ENCODE measurements at regions not wholly inside any gene's neighbourhood (a gene's known extent, or its start where the extent isn't known, plus 50 kb on each side); places are given as distances from the start of the nearest gene placed in this dataset.

DNA sequence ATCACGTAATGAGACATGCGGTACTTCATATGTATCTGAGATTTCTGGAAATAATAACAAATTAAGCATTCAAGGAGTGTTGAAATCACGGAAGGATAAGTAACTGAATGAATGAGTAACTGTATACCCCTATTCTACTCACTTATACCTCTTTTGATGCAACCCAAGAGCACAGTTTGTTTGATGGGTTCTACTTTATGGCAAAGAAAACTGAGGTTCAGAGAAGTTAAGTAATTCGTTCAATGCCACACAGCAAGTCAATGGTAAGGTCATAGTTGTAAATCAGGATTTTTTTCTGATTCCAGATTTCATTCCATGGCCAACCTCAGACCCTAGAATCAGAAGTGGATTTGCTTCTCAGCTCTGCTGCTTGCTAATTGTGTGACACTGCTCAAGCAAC is 544.5 kb upstream of the TBX3 start:
- Mint-ChIP-seq H3K27me3 (no peaks in the 10 kb centered on the region), H3K4me1 (no peaks in the 10 kb centered on the region), H3K4me3 (no peak overlapping the region), H3K9me3 (ENCODE audit: low read depth) (no peaks in the 10 kb centered on the region), H3K36me3 (no peaks in the 10 kb centered on the region), H3K27ac (no peak overlapping the region)
- no peak for DNase-seq
- CTCF ChIA-PET, result no interaction called here
- no peak for ATAC-seq

DNA sequence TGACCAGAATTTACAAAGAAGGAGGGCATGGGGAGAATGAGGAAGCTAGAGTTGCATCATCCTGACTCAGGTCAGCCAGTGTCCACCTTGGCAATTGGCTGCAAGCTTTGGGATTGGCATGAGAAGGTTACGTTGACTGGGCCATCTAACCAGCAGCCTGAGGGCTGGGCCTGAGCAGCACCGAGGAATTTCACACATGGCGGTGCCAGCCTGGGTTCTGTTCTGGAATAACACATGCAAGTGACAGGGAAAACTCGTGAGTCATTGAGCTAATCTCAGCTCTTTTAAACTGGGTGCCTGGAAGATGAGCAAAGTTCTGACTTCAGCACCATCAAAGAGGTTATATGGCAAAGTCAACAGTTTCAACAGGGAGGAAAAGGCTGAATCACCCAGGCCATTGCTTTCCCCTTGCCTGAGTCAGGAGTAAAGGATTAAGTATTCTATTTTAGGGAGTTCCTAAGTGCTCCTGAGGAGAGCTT is 543.2 kb upstream of the TBX3 start:
- no peak for ATAC-seq
- H3K36me3 Mint-ChIP-seq, result no peaks in the 10 kb centered on the region
- CTCF ChIA-PET, result no interaction called here
- no peak for DNase-seq
- H3K4me1 Mint-ChIP-seq, result no peaks in the 10 kb centered on the region
- no peak overlapping the region for H3K27ac Mint-ChIP-seq
- no peaks in the 10 kb centered on the region for H3K9me3 Mint-ChIP-seq (ENCODE audit: low read depth)
- H3K4me3 Mint-ChIP-seq, result no peak overlapping the region
- H3K27me3 Mint-ChIP-seq, result no peaks in the 10 kb centered on the region

DNA sequence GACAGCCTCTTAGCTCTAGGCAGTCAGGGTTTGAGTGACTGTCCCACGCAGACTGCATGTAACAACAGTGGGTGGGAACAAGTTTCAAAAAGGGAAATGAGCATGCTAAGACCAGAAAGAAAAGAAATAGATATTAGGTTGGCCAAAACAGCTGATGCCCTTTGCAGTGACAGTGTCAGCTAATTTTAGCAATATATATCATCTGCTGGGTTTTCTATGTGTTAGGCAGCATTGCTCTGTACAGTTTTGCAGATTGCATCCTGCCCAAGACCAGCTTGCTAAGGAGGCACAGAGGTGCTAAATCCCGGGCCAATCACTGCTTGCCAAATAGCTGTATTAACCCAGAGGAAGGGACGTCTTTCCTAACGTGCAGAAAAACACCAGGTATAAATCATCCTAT is 541.9 kb upstream of the TBX3 start:
- H3K4me1 Mint-ChIP-seq, result no peaks in the 10 kb centered on the region
- no peaks in the 10 kb centered on the region for H3K9me3 Mint-ChIP-seq (ENCODE audit: low read depth)
- H3K27me3 Mint-ChIP-seq, result no peaks in the 10 kb centered on the region
- DNase-seq (no peak), ATAC-seq (no peak)
- H3K27ac Mint-ChIP-seq, result no peak overlapping the region
- CTCF ChIA-PET, result no interaction called here
- H3K4me3 Mint-ChIP-seq, result no peak overlapping the region
- no peaks in the 10 kb centered on the region for H3K36me3 Mint-ChIP-seq

DNA sequence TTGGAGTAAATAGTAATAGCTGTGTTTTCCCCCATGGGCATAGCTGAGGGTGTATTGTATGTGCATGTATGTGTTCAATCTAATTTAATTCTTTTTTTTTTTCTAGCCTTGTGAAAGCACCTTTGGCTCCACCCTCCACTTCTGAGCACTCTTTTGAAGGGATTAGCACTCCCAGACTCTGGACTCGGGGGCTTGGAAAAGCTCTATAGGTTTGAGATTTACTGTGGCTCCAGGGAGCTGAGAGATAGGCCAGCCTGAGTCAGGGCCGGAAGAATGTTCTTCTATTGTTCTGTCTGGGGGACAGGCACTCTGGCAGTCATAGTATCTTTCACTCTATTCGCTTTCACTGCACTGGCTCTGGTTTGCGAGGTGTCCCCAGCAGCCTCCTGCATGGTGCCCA is 540.0 kb upstream of the TBX3 start:
- Mint-ChIP-seq H3K27ac (no peak overlapping the region), H3K4me3 (no peak overlapping the region), H3K36me3 (no peaks in the 10 kb centered on the region), H3K27me3 (no peaks in the 10 kb centered on the region), H3K4me1 (no peaks in the 10 kb centered on the region), H3K9me3 (ENCODE audit: low read depth) (no peaks in the 10 kb centered on the region)
- DNase-seq (no peak), ATAC-seq (no peak)
- CTCF ChIA-PET, result no interaction called here

DNA sequence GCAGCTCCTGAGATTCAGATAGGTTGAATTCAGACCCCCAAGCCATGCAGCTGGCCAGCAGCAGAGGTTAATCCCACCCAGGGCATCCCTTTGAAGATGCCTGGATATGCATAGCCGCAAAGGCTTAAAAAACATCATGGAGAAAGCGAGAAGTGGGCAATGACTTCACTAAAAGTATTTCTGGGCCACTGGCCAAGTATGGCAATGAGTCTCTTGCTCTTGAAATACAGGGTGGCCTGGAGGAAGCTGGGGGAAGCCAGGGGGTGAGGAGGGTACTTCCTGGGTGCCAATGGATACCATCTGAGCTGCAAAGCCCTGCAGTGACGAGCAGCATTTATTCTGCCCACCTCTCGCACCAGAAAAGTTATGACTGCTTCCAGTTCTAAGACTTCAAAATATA is 539.3 kb upstream of the TBX3 start:
- Mint-ChIP-seq H3K27ac (no peak overlapping the region), H3K36me3 (no peaks in the 10 kb centered on the region), H3K4me1 (no peaks in the 10 kb centered on the region), H3K27me3 (no peaks in the 10 kb centered on the region), H3K4me3 (no peak overlapping the region), H3K9me3 (ENCODE audit: low read depth) (peaks cover under 1% of the 10 kb centered on the region)
- DNase-seq (no peak), ATAC-seq (no peak)
- CTCF ChIA-PET, result no interaction called here

DNA sequence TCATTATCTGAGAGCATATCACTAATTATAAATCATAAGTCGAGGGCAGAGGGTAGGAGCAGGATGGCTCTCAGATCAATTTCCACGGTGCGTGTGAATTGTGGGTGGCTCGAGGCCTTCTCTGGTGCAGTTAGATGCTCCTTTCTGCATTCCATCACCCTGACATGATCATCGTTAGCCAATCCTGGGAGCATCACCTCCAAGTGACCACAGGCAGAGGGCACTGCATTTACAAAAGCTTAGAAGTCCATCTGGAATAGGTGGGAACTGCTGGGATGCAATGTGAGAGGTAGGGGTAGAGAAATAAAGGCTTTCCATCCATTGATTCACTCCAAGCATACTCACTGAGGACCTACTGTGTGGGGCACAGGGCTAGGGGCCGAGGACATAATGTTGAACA is 538.2 kb upstream of the TBX3 start:
- H3K4me1 Mint-ChIP-seq, result no peaks in the 10 kb centered on the region

GRCh38 chr12:115216301-115216700 is 532.3 kb upstream of the TBX3 start:
- CTCF ChIA-PET, result no interaction called here
- H3K27me3 Mint-ChIP-seq, result no peaks in the 10 kb centered on the region

More for the DNA sequence above, 538.2 kb upstream of the TBX3 start:
- CTCF ChIA-PET, result no interaction called here
- no peaks in the 10 kb centered on the region for H3K27me3 Mint-ChIP-seq
- ATAC-seq, result no peak
- H3K4me3 Mint-ChIP-seq, result no peak overlapping the region
- no peak overlapping the region for H3K27ac Mint-ChIP-seq
- H3K36me3 Mint-ChIP-seq, result no peaks in the 10 kb centered on the region
- DNase-seq, result no peak
- H3K9me3 Mint-ChIP-seq (ENCODE audit: low read depth), result peaks cover 3% of the 10 kb centered on the region

GRCh38 chr12:115215544-115215943 is 531.6 kb upstream of the TBX3 start:
- ATAC-seq, result no peak
- H3K27me3 Mint-ChIP-seq, result no peaks in the 10 kb centered on the region
- no peak for DNase-seq
- H3K36me3 Mint-ChIP-seq, result no peaks in the 10 kb centered on the region
- H3K4me3 Mint-ChIP-seq, result no peak overlapping the region
- CTCF ChIA-PET, result no interaction called here
- no peak overlapping the region for H3K27ac Mint-ChIP-seq
- no peaks in the 10 kb centered on the region for H3K4me1 Mint-ChIP-seq
- H3K9me3 Mint-ChIP-seq (ENCODE audit: low read depth), result peaks cover 13% of the 10 kb centered on the region

More at GRCh38 chr12:115216301-115216700, 532.3 kb upstream of the TBX3 start:
- DNase-seq (no peak), ATAC-seq (no peak)
- Mint-ChIP-seq H3K4me1 (no peaks in the 10 kb centered on the region), H3K4me3 (no peak overlapping the region), H3K9me3 (ENCODE audit: low read depth) (peaks cover 13% of the 10 kb centered on the region), H3K36me3 (no peaks in the 10 kb centered on the region), H3K27ac (no peak overlapping the region)

DNA sequence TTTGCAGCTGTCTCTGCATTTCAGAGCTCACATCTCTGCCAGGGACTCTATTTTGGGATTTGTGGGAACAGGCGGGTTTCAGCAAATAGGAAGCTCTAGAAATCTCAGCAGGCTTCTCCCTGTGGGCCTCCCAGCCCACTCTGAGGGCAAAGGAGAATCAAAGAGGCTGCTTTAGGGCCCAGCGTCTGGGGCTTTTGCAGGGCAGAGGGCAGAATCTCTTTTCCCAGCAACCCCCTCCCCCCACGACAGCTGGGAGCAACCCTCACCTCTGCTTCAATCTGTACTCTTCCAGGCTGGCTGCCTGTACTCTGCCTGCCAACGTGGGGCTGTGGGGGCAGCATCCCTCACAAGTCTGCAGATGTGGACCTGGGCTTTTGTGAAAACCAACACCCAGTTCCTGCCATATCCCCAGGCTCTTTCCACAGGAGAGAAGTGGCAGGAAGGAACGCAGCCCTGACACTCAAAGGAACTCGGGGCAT is 529.6 kb upstream of the TBX3 start:
- Mint-ChIP-seq H3K27ac (no peak overlapping the region), H3K27me3 (no peaks in the 10 kb centered on the region), H3K9me3 (ENCODE audit: low read depth) (peaks cover 15% of the 10 kb centered on the region), H3K4me3 (no peak overlapping the region), H3K36me3 (no peaks in the 10 kb centered on the region), H3K4me1 (no peaks in the 10 kb centered on the region)
- DNase-seq (no peak), ATAC-seq (no peak)
- CTCF ChIA-PET, result no interaction called here

DNA sequence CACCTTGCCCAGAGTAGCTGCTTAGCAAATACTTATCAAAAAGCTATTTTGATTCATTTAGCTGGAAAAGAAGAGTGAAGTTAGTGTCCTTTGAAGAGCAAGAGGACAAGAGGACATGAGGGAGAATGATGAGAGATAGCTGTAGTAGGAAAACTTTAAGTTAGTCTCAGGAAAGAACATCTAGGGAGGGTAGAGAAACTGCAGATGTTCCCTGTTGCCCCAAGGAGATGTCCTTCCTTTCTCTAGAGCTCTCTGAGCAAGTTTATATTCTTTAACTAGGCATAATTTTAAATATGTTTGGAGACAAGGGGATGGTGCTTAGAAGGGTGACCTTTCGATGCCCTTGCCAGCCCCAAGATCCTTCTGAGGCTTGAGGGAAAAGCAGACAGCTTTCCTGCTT is 529.1 kb upstream of the TBX3 start:
- H3K4me1 Mint-ChIP-seq, result no peaks in the 10 kb centered on the region
- H3K36me3 Mint-ChIP-seq, result no peaks in the 10 kb centered on the region
- ATAC-seq (no peak), DNase-seq (no peak)
- H3K9me3 Mint-ChIP-seq (ENCODE audit: low read depth), result peaks cover 13% of the 10 kb centered on the region
- no peaks in the 10 kb centered on the region for H3K27me3 Mint-ChIP-seq
- CTCF ChIA-PET, result no interaction called here
- H3K4me3 Mint-ChIP-seq, result no peak overlapping the region
- no peak overlapping the region for H3K27ac Mint-ChIP-seq

DNA sequence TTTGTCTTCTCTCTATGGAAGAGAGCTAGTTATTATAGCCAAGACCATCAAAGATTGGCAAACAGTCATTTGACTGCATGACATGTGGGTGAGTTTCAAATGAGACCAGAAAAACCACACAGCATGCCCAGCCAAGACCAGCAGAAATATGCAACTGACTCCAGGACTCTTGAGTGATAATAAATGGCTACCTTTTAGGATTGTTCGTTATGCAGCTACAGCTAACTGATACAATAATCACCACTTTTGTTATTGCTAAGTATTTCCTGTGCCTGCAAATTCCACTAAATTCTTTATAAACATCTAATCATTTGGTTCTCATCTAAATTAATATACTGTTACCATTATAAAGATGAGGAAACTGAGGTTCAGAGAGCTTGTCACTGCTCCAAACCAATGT is 528.4 kb upstream of the TBX3 start:
- Mint-ChIP-seq H3K36me3 (no peaks in the 10 kb centered on the region), H3K27me3 (no peaks in the 10 kb centered on the region)
- CTCF ChIA-PET, result no interaction called here

DNA sequence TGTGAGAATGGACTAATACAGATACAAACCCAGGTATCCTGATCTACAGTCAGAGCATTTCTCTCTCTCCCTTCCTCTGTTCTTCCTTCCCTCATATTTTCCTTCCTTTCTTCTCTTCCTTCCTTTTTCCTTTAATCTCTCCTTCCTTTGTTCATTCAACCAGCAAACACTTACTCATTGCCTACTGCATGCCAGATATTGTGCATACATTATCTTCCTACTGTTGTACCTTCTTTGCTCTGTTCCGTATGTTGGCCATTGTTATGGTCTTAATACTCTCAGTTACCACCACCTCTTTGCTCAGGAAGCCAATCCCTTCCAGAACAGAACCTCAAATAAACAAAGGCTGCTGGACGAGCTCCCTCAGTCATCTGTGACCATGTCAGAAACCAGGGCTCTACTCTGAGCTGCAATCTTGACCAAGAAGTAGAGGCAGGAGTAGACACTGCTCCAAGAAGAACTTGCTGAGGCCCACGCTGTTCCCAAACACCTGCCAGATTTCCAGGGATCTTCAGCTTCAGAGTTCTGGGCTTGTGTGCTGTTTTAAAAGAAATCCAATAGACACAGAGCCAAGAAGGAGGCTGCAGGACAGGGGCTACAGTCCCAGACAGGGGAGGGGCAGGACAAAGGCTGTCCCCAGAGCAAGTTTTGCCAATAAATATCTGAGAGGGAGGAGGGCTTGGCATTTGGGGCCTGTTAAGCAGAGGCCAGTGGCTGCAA is 526.7 kb upstream of the TBX3 start:
- Mint-ChIP-seq H3K27me3 (no peaks in the 10 kb centered on the region), H3K4me1 (no peaks in the 10 kb centered on the region), H3K27ac (no peak overlapping the region), H3K4me3 (no peak overlapping the region), H3K9me3 (ENCODE audit: low read depth) (peaks cover 9% of the 10 kb centered on the region), H3K36me3 (no peaks in the 10 kb centered on the region)
- DNase-seq, result no peak
- no peak for ATAC-seq
- CTCF ChIA-PET, result no interaction called here

More for the DNA sequence above, 528.4 kb upstream of the TBX3 start:
- H3K4me3 Mint-ChIP-seq, result no peak overlapping the region
- ATAC-seq (no peak), DNase-seq (no peak)
- H3K9me3 Mint-ChIP-seq (ENCODE audit: low read depth), result peaks cover 12% of the 10 kb centered on the region
- H3K4me1 Mint-ChIP-seq, result no peaks in the 10 kb centered on the region
- H3K27ac Mint-ChIP-seq, result no peak overlapping the region

DNA sequence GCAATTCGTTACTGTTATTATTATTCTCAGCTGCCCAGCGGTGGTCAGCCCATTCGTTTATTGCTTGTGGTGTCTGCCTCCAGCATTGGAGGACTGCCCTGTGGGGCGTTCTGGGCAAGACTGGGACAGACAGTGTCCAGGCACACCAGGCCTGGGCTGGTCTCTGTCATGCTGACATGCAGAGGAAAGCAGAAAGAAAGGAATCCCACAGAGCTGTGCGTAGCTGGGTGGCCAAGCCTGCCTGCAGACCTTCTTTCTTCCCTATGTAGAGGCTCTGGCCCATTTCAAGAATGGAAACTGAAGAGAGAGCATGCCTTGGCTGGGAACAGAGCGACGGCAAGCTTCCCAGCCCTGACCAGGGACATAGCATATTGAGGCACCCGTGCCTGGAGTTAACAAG is 525.3 kb upstream of the TBX3 start:
- peaks cover 9% of the 10 kb centered on the region for H3K9me3 Mint-ChIP-seq (ENCODE audit: low read depth)
- DNase-seq (no peak), ATAC-seq (no peak)
- no peak overlapping the region for H3K4me3 Mint-ChIP-seq
- no peaks in the 10 kb centered on the region for H3K36me3 Mint-ChIP-seq
- no peaks in the 10 kb centered on the region for H3K27me3 Mint-ChIP-seq
- H3K27ac Mint-ChIP-seq, result no peak overlapping the region
- CTCF ChIA-PET, result no interaction called here
- H3K4me1 Mint-ChIP-seq, result no peaks in the 10 kb centered on the region

GRCh38 chr12:115208098-115208497 is 524.1 kb upstream of the TBX3 start:
- ATAC-seq (no peak), DNase-seq (no peak)
- Mint-ChIP-seq H3K36me3 (no peaks in the 10 kb centered on the region), H3K9me3 (ENCODE audit: low read depth) (peaks cover 7% of the 10 kb centered on the region), H3K27ac (no peak overlapping the region), H3K27me3 (no peaks in the 10 kb centered on the region), H3K4me1 (no peaks in the 10 kb centered on the region), H3K4me3 (no peak overlapping the region)
- CTCF ChIA-PET, result no interaction called here

Measured in activated CD8-positive, alpha-beta memory T cell treated with anti-CD3 and anti-CD28 coated beads, Interleukin-2, amount 10 ng/mL, durations not matched to agents 7 days and 5 days (primary cell).